ENCODE measurements at regions not wholly inside any gene's neighbourhood (a gene's known extent, or its start where the extent isn't known, plus 50 kb on each side); places are given as distances from the start of the nearest gene placed in this dataset.
"Not testable (repeated sequence)": the region's sequence is repeated elsewhere in the genome, so short reads cannot be mapped to it uniquely, and the experiment has no call there.

DNA sequence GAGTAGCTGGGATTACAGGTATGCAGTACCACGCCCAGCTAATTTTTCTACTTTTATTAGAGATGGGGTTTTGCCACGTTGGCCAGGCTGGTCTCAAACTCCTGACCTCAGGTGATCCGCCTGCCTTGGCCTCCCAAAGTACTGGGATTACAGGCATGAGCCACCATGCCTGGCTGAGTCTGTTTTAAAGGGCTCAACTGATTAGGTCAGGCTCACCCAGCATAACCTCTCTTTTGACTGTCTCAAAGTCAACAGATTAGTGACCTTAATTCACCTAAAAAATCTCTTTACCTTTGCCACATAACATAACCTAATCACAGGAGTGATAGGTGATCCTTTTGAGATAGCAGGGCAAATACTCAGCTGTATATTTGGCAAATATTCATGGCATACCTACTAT, 147.9 kb upstream of the EYA4 start:
- H3K27ac ChIP-seq (replicated peaks); H3K4me3 ChIP-seq (replicated peaks; ENCODE audit: insufficient read depth, low read length); DNase-seq (ENCODE audit: low read depth in 1 of 2, low spot score in 1 of 2); H3K27me3 ChIP-seq (ENCODE audit: insufficient read depth, poor library complexity, severe bottlenecking): not testable (repeated sequence)

DNA sequence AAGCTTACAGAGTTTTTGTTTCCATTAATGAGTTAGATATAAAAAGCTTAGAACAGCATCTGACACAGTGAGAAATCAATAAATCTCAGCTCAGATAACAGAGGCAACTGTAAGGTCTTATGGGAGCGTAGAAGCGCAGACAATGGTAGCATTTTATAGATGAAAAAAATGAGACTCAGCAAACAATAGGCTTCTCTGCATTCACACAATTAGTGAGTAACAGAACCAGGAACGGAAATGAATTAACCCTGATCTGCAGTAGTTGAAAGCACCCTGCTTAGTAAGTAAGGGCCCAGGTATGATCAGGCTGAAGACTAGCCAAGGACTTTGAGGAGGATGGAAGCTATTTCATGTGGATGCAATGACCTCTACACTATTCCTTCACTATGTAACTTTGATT, 147.2 kb upstream of the EYA4 start:
- no peak overlapping the region for H3K27ac ChIP-seq (replicated peaks)
- no peaks in the 10 kb centered on the region for H3K27me3 ChIP-seq (ENCODE audit: insufficient read depth, poor library complexity, severe bottlenecking)
- DNase-seq (ENCODE audit: low read depth in 1 of 2, low spot score in 1 of 2): no peak
- H3K4me3 ChIP-seq (replicated peaks; ENCODE audit: insufficient read depth, low read length): no peak overlapping the region
- TF ChIP-seq, protein P1, sequence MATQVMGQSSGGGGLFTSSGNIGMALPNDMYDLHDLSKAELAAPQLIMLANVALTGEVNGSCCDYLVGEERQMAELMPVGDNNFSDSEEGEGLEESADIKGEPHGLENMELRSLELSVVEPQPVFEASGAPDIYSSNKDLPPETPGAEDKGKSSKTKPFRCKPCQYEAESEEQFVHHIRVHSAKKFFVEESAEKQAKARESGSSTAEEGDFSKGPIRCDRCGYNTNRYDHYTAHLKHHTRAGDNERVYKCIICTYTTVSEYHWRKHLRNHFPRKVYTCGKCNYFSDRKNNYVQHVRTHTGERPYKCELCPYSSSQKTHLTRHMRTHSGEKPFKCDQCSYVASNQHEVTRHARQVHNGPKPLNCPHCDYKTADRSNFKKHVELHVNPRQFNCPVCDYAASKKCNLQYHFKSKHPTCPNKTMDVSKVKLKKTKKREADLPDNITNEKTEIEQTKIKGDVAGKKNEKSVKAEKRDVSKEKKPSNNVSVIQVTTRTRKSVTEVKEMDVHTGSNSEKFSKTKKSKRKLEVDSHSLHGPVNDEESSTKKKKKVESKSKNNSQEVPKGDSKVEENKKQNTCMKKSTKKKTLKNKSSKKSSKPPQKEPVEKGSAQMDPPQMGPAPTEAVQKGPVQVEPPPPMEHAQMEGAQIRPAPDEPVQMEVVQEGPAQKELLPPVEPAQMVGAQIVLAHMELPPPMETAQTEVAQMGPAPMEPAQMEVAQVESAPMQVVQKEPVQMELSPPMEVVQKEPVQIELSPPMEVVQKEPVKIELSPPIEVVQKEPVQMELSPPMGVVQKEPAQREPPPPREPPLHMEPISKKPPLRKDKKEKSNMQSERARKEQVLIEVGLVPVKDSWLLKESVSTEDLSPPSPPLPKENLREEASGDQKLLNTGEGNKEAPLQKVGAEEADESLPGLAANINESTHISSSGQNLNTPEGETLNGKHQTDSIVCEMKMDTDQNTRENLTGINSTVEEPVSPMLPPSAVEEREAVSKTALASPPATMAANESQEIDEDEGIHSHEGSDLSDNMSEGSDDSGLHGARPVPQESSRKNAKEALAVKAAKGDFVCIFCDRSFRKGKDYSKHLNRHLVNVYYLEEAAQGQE (IDR thresholded peaks at IDR 0.05; ENCODE audit: insufficient replicate concordance, low read depth): no peak
- TF ChIP-seq CTCF (IDR thresholded peaks at IDR 0.05; ENCODE audit: insufficient read depth, low read length): no peak

DNA sequence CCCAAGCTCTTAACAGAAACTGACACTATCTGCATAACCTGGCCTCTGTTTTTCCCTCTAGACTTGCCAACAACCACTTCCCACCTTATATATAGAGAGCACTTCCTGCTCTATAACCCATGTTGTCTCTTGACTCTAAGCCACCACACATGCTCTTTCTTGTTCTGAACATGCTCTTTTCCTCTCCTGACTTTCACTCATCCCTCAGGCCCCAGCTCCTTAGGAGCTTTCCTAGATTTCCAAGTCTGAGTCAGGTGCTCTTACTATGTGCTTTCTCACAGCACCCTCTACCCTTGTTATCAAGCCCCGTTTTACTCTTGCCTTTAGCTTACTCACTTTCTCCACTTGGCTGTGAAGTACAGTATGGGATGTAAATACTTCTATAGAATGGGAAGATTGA, 143.9 kb upstream of the EYA4 start:
- TF ChIP-seq CTCF (IDR thresholded peaks at IDR 0.05; ENCODE audit: insufficient read depth, low read length) (no peak), GABPA (IDR thresholded peaks at IDR 0.05; ENCODE audit: low read depth) (no peak), SPI1 (IDR thresholded peaks at IDR 0.05; ENCODE audit: borderline replicate concordance, low read depth) (no peak), POLR2AphosphoS5 (IDR thresholded peaks at IDR 0.05; ENCODE audit: low read depth) (no peak)
- TF ChIP-seq, protein P1 (IDR thresholded peaks at IDR 0.05; ENCODE audit: insufficient replicate concordance, low read depth): no peak
- Histone ChIP-seq H3K27ac (replicated peaks) (no peak overlapping the region), H3K27me3 (ENCODE audit: insufficient read depth, poor library complexity, severe bottlenecking) (no peaks in the 10 kb centered on the region), H3K4me3 (replicated peaks; ENCODE audit: insufficient read depth, low read length) (no peak overlapping the region)
- DNase-seq (ENCODE audit: low read depth in 1 of 2, low spot score in 1 of 2): no peak

DNA sequence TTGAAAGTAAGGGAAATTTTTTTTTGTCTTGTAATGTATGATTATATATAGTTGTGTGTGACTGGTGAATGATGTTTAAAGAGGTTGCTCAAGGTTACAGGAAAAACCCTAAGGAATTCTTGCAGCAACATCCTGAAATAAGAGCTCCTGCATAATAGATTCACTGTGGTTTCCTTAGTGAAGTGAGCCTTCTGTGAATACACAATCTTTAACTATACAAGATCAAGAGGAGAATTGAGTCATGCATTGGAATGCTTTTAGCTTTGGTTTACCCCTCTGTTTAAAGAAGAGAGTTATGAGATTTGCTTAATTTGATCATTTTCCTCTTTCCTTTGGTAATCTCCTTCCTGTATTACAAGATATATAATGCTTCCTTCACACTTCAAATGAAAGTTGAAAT, 141.6 kb upstream of the EYA4 start:
- DNase-seq (ENCODE audit: low read depth in 1 of 2, low spot score in 1 of 2): no peak
- no peak overlapping the region for H3K4me3 ChIP-seq (replicated peaks; ENCODE audit: insufficient read depth, low read length)
- no peak overlapping the region for H3K27ac ChIP-seq (replicated peaks)
- no peak for TF ChIP-seq POLR2AphosphoS5 (IDR thresholded peaks at IDR 0.05; ENCODE audit: low read depth)
- TF ChIP-seq, protein P1 (IDR thresholded peaks at IDR 0.05; ENCODE audit: insufficient replicate concordance, low read depth): no peak
- TF ChIP-seq GABPA (IDR thresholded peaks at IDR 0.05; ENCODE audit: low read depth): no peak
- no peak for TF ChIP-seq CTCF (IDR thresholded peaks at IDR 0.05; ENCODE audit: insufficient read depth, low read length)
- no peak for TF ChIP-seq SPI1 (IDR thresholded peaks at IDR 0.05; ENCODE audit: borderline replicate concordance, low read depth)
- no peaks in the 10 kb centered on the region for H3K27me3 ChIP-seq (ENCODE audit: insufficient read depth, poor library complexity, severe bottlenecking)

Measured in HL-60 (cell line).